Activated CD8-positive, alpha-beta T cell treated with anti-CD3 and anti-CD28 coated beads for 36 hours (primary cell): ENCODE measurements at regions not wholly inside any gene's neighbourhood (a gene's known extent, or its start where the extent isn't known, plus 50 kb on each side); places are given as distances from the start of the nearest gene placed in this dataset.
"Not testable (repeated sequence)": the region's sequence is repeated elsewhere in the genome, so short reads cannot be mapped to it uniquely, and the experiment has no call there.

Source experiments
- ATAC-seq: fragments of 200-7000 bp; cut with Tn5 transposase; one replicate; pipeline ENCODE4 v1.10.0; 2021; ENCODE audit warnings: mild to moderate bottlenecking, moderate library complexity
- CTCF ChIA-PET: fragments of 350-600 bp; sonication (Branson Sonifier 250); formaldehyde crosslinking; loops from one replicate; lab custom pipeline; 2021; ENCODE audit warnings: antibody characterized with exemption; lab: Charles Lee
- POLR2A ChIA-PET: fragments of 350-600 bp; sonication (Branson Sonifier 250); formaldehyde crosslinking; loops from one replicate; lab custom pipeline; 2021; ENCODE audit warnings: antibody characterized with exemption; lab: Charles Lee
- DNase-seq: peaks from one replicate; pipeline ENCODE4 v3.0.0-alpha.2; 2020
- H3K27ac Mint-ChIP-seq: one replicate; pipeline ENCODE4 v1.8.0; 2021; ENCODE audit warnings: mild to moderate bottlenecking, mixed read lengths
- H3K27me3 Mint-ChIP-seq: one replicate; pipeline ENCODE4 v1.8.0; 2021; ENCODE audit warnings: mixed read lengths
- H3K36me3 Mint-ChIP-seq: one replicate; pipeline ENCODE4 v1.8.0; 2021; ENCODE audit warnings: low read depth, mixed read lengths
- H3K4me1 Mint-ChIP-seq: one replicate; pipeline ENCODE4 v1.8.0; 2021; ENCODE audit warnings: low read depth, mixed read lengths
- H3K4me3 Mint-ChIP-seq: one replicate; pipeline ENCODE4 v1.8.0; 2021; ENCODE audit warnings: mild to moderate bottlenecking, moderate library complexity, mixed read lengths
- H3K9me3 Mint-ChIP-seq: one replicate; pipeline ENCODE4 v1.8.0; 2021; ENCODE audit warnings: mixed read lengths
- intact Hi-C: fragments of 100-400 bp; cut with micrococcal nuclease; formaldehyde crosslinking; loops from one replicate; pipeline ENCODE4 v1.10.0; 2022

DNA sequence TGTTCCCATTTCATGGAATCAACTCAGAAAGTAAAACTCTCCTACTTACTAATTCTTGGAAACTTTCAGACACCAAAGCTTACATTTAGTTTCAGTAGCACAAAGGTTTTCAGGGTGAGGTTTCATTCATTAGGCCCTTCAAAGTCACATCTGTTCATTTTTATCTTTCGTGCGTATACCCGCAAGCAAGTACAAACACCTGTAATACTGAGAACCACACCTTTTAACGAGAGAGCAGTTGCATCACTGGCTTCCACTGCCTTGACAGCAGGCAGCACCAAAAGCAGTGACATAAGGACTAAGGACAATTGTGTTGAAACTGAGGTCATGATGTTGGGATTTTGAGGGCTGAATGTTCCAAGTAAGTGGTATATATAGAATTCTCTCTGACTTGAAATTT is 60.5 kb downstream of the GOLGA6L22 start:
- CTCF ChIA-PET, H3K27ac Mint-ChIP-seq, H3K4me1 Mint-ChIP-seq, H3K4me3 Mint-ChIP-seq, H3K27me3 Mint-ChIP-seq, intact Hi-C loops, H3K36me3 Mint-ChIP-seq, ATAC-seq, DNase-seq, H3K9me3 Mint-ChIP-seq, POLR2A ChIA-PET: not testable (repeated sequence)

DNA sequence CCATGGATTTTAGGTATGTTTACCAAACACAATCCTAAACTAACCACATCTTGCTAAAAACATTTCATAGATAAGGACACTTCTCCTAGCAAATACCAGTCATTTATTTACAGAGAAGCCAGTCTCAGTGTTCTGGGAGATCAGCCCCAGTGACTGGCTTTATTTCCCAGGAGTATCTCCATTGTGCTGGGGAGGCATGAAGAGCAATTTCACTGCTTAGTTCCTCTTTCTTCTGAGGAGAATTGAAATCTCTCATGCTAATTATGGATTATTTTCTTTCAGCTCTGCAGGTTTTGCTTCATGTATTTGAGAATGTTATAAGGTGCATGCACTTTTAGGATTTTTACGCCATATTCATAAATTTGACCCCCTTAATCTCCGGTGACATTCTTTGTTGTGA is 67.8 kb downstream of the GOLGA6L22 start:
- H3K27me3 Mint-ChIP-seq, DNase-seq, H3K4me3 Mint-ChIP-seq, H3K36me3 Mint-ChIP-seq, intact Hi-C loops, H3K4me1 Mint-ChIP-seq, ATAC-seq, POLR2A ChIA-PET, H3K27ac Mint-ChIP-seq, H3K9me3 Mint-ChIP-seq, CTCF ChIA-PET: not testable (repeated sequence)

DNA sequence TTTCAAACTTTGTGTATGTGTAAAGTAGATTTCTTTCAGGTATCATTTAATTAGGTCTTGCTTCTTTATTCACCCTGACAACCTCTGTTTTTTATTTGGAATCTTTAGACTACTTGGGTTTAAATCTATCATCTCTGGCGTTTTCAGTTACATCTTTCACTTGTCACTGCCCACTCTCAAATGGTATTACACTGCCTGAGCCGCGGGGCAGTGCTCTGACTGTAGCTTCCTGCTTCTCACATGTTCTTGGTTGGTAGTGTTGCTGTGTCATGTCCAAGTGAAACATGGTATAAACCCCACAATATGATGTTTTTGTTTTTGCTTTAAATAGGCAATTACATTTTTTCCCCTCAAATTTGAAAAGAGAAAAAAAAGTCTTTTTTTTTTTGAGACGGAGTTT is 68.3 kb downstream of the GOLGA6L22 start:
- H3K27me3 Mint-ChIP-seq, ATAC-seq, intact Hi-C loops, H3K27ac Mint-ChIP-seq, DNase-seq, POLR2A ChIA-PET, H3K4me3 Mint-ChIP-seq, H3K4me1 Mint-ChIP-seq, H3K9me3 Mint-ChIP-seq, H3K36me3 Mint-ChIP-seq, CTCF ChIA-PET: not testable (repeated sequence)

DNA sequence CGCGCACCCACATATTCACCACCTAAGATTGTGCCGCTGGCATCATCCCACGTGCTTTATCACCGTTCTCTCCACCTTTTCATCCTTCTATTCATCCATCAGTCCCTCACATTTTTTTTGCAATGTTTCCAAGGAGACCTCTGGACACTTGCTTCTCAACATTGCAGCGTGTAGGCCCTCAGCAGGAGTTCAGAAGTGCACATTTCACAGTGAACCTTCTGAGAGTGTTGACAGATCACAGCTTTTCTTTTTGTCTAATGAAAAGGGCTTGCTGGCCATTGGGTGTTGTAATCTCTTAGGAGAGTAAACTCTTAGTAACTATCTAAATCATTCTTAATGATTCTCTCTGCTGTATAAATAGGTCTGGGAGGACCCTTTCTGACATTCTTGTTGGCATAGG is 70.5 kb downstream of the GOLGA6L22 start:
- ATAC-seq, CTCF ChIA-PET, H3K4me1 Mint-ChIP-seq, H3K9me3 Mint-ChIP-seq, H3K27ac Mint-ChIP-seq, H3K27me3 Mint-ChIP-seq, DNase-seq, H3K4me3 Mint-ChIP-seq, H3K36me3 Mint-ChIP-seq, POLR2A ChIA-PET, intact Hi-C loops: not testable (repeated sequence)

DNA sequence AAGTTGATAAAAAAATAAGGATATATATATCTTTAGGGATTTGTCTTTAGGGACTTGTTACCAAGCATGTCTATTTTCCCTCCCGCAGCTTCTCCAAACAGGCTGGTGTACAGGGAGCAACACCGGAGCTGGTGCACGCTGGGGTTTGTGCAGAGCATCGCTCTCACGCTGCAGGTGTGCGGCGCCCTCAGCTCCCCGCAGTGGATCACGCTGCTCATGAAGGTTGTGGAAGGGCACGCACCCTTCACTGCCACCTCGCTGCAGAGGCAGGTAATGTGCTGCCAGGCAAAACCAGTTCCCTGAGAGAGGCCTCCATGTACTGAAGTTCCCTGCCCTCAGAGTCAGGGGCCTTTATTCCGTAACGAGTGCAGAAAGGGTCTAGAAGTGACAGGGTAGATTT is 101.0 kb downstream of the GOLGA6L22 start:
- H3K36me3 Mint-ChIP-seq, CTCF ChIA-PET, H3K4me1 Mint-ChIP-seq, H3K27me3 Mint-ChIP-seq, intact Hi-C loops, H3K4me3 Mint-ChIP-seq, POLR2A ChIA-PET, ATAC-seq, H3K9me3 Mint-ChIP-seq, DNase-seq, H3K27ac Mint-ChIP-seq: not testable (repeated sequence)

DNA sequence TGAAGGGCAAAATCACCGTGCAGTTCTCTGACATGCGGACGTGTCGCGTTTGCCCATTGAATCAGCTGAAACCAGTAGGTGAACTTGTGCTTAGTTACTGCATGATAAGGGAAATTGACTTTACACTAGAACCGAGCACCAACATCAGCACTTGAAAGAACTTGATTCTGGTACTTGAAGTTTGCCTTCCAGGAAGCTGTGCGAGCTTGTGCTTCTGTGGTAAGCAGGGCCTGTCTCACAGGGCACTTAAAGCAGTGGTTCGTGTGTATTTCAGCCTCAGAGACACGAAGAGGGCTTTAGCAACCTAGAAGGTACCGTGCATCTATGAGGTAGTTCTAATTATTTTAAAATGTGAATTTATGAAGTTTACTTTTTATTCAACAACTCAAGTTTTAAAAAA is 103.0 kb downstream of the GOLGA6L22 start:
- ATAC-seq, DNase-seq, H3K4me1 Mint-ChIP-seq, CTCF ChIA-PET, H3K9me3 Mint-ChIP-seq, POLR2A ChIA-PET, H3K36me3 Mint-ChIP-seq, H3K27ac Mint-ChIP-seq, intact Hi-C loops, H3K4me3 Mint-ChIP-seq, H3K27me3 Mint-ChIP-seq: not testable (repeated sequence)

DNA sequence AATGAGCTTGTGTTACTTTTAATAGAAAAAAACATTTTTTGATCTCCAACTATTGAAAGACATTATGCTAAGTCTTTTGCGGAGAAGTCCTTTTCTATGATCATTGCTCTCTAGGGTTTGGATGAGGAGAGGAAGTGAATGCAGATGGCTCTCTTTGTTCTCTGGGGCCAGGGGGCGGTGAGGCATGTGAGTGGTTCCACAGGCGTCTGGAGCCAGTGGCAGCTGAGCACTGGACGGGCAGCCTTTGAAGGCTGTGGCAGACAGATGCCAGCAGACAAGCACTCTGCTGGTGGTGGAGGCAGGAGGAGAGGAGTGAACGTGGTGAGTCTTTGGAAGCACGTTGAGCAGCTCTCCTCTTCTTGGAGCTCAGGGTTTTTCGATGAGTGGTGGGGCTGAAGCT is 107.8 kb downstream of the GOLGA6L22 start:
- CTCF ChIA-PET, POLR2A ChIA-PET: not testable (repeated sequence)

GRCh38 chr15:22569486-22569885 is 110.8 kb downstream of the GOLGA6L22 start:
- CTCF ChIA-PET, intact Hi-C loops, ATAC-seq, H3K36me3 Mint-ChIP-seq, DNase-seq, H3K27me3 Mint-ChIP-seq, H3K27ac Mint-ChIP-seq, POLR2A ChIA-PET, H3K4me3 Mint-ChIP-seq, H3K4me1 Mint-ChIP-seq, H3K9me3 Mint-ChIP-seq: not testable (repeated sequence)

More for the DNA sequence above, 107.8 kb downstream of the GOLGA6L22 start:
- H3K27me3 Mint-ChIP-seq, ATAC-seq, H3K4me1 Mint-ChIP-seq, H3K4me3 Mint-ChIP-seq, H3K9me3 Mint-ChIP-seq, DNase-seq, intact Hi-C loops, H3K27ac Mint-ChIP-seq, H3K36me3 Mint-ChIP-seq: not testable (repeated sequence)

DNA sequence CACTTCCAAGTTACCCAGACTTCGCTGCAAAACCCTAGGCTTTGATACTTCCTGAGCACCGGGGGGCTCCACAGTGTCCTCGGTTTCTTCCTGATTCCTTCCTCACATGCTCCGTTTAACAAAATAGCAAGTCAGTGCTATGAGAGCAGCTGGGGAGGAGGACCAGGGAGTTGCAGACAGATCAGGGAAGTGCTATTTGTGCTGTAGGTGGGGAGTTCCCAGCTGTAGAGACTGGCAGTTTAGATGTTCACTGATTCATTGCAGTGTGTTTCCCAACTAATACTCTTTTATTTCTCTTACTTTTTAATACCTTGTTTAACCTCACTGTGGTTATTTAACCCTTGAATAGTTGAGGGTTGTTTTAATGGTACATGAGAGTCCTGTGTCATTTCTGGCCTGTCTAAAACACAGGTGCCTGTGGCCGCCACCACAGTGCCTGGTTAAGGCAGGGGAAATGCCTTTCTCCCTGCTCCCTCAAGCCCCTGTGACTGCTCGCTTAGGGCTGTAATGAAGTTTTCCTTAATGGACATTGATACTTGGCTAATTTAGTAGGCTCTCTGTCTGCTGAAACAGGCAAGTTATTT is 113.5 kb downstream of the GOLGA6L22 start:
- DNase-seq, intact Hi-C loops, ATAC-seq, POLR2A ChIA-PET, H3K9me3 Mint-ChIP-seq, CTCF ChIA-PET, H3K27me3 Mint-ChIP-seq, H3K4me3 Mint-ChIP-seq, H3K36me3 Mint-ChIP-seq, H3K27ac Mint-ChIP-seq, H3K4me1 Mint-ChIP-seq: not testable (repeated sequence)

DNA sequence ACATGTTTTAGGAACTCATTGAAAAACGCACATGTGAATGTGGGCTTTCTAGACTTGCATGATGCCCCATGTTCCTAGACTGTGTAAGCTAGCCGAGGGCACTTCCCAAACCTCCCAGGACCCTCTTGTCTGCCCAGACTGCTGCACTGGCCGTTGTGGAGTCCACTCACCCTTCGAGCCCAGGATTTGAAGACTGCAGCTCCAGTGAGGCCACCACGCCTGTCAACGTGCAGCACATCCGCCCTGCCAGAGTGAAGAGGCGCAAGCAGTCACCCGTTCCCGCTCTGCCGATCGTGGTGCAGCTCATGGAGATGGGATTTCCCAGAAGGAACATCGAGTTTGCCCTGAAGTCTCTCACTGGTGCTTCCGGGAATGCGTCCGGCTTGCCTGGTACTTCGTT is 114.1 kb downstream of the GOLGA6L22 start:
- DNase-seq, H3K4me3 Mint-ChIP-seq, H3K36me3 Mint-ChIP-seq, POLR2A ChIA-PET, CTCF ChIA-PET, H3K4me1 Mint-ChIP-seq, ATAC-seq, H3K9me3 Mint-ChIP-seq, H3K27ac Mint-ChIP-seq, H3K27me3 Mint-ChIP-seq, intact Hi-C loops: not testable (repeated sequence)

- POLR2A ChIA-PET, H3K27ac Mint-ChIP-seq, CTCF ChIA-PET, H3K9me3 Mint-ChIP-seq, DNase-seq, intact Hi-C loops, H3K4me1 Mint-ChIP-seq, H3K36me3 Mint-ChIP-seq, H3K27me3 Mint-ChIP-seq, H3K4me3 Mint-ChIP-seq: not testable (repeated sequence)
- ATAC-seq, result peak; percentile 49
Observed at GRCh38 chr15:22577828-22578227, 119.1 kb downstream of the GOLGA6L22 start.

- H3K27ac Mint-ChIP-seq, CTCF ChIA-PET, H3K4me1 Mint-ChIP-seq, H3K36me3 Mint-ChIP-seq, intact Hi-C loops, H3K9me3 Mint-ChIP-seq, ATAC-seq, H3K27me3 Mint-ChIP-seq, POLR2A ChIA-PET, DNase-seq, H3K4me3 Mint-ChIP-seq: not testable (repeated sequence)
Observed at GRCh38 chr15:22579213-22579612, 120.5 kb downstream of the GOLGA6L22 start.
